Posterior vena cava (tissue), 2 donors: ENCODE measurements at regions not wholly inside any gene's neighbourhood (a gene's known extent, or its start where the extent isn't known, plus 50 kb on each side); places are given as distances from the start of the nearest gene placed in this dataset.

Experiments
- DNase-seq: peaks from one replicate; pipeline ENCODE4 v3.0.0-alpha.2; 2020; ENCODE audit warnings: low spot score
- intact Hi-C, 2 donors: fragments of 100-400 bp; cut with DNase I; formaldehyde crosslinking; loops; one replicate each; pipeline versions ENCODE4 v1.14.1 to v1.14.2; 2022 to 2023
- donor health status: DM: yes; HTN: yes; CAD: no.
- donor health status: DM: yes; HTN: yes; CAD: no.

- no peak for DNase-seq
- intact Hi-C loops: no loop called here
These were observed 104.8 kb upstream of the MOCS1 start for GRCh38 chr6:40039042-40039441.

GRCh38 chr6:40038626-40039025 lies 104.4 kb upstream of the MOCS1 start:
- intact Hi-C loops: no loop called here

GRCh38 chr6:40037271-40037670 lies 103.0 kb upstream of the MOCS1 start:
- intact Hi-C loops: no loop called here
- DNase-seq: no peak

More at GRCh38 chr6:40038626-40039025, 104.4 kb upstream of the MOCS1 start:
- no peak for DNase-seq

GRCh38 chr6:40036186-40036585 lies 101.9 kb upstream of the MOCS1 start:
- no peak for DNase-seq
- intact Hi-C loops: no loop called here

- intact Hi-C loops: no loop called here
- DNase-seq: no peak
These were observed 94.2 kb upstream of the MOCS1 start for GRCh38 chr6:40028449-40028848.

- DNase-seq: no peak
- intact Hi-C loops: no loop called here
These were observed 88.6 kb upstream of the MOCS1 start for GRCh38 chr6:40022867-40023266.

- intact Hi-C loops: no loop called here
- DNase-seq: no peak
These were observed 85.9 kb upstream of the MOCS1 start for GRCh38 chr6:40020166-40020565.

- no peak for DNase-seq
- intact Hi-C loops: no loop called here
These were observed 81.3 kb upstream of the MOCS1 start for GRCh38 chr6:40015530-40015929.

- no peak for DNase-seq
- intact Hi-C loops: no loop called here
These were observed 77.6 kb upstream of the MOCS1 start for GRCh38 chr6:40011844-40012243.

GRCh38 chr6:40000964-40001515 lies 66.8 kb upstream of the MOCS1 start:
- no peak for DNase-seq
- intact Hi-C loops: no loop called here

GRCh38 chr6:39999006-39999867 lies 65.0 kb upstream of the MOCS1 start:
- DNase-seq: no peak
- intact Hi-C loops: no loop called here

- intact Hi-C loops: no loop called here
- DNase-seq: no peak
These were observed 63.9 kb upstream of the MOCS1 start for GRCh38 chr6:39998126-39998525.

- DNase-seq: no peak
- intact Hi-C loops: no loop called here
These were observed 62.9 kb upstream of the MOCS1 start for GRCh38 chr6:39997101-39997635.

GRCh38 chr6:39995633-39996032 lies 61.4 kb upstream of the MOCS1 start:
- DNase-seq: no peak
- intact Hi-C loops: no loop called here

- intact Hi-C loops: no loop called here
- DNase-seq: no peak
These were observed 58.8 kb upstream of the MOCS1 start for GRCh38 chr6:39992861-39993622.
